Fibroblast of villous mesenchyme (primary cell): ENCODE measurements at regions not wholly inside any gene's neighbourhood (a gene's known extent, or its start where the extent isn't known, plus 50 kb on each side); places are given as distances from the start of the nearest gene placed in this dataset.

Experiments
- DNase-seq: peaks from one replicate; pipeline ENCODE4 v3.0.0-alpha.2; 2010; ENCODE audit warnings: low read depth
- H3K4me3 ChIP-seq: 2 replicates; pipeline ENCODE4 v1.5.1; 2011; ENCODE audit warnings: low read depth, mild to moderate bottlenecking, low read length
- TF ChIP-seq, protein P1 (sequence below): IDR thresholded peaks from 2 replicates; pipeline ENCODE4 v1.5.1; 2012; ENCODE audit warnings: low read depth, mild to moderate bottlenecking, low read length; ENCODE audit not compliant: insufficient read depth

DNA sequence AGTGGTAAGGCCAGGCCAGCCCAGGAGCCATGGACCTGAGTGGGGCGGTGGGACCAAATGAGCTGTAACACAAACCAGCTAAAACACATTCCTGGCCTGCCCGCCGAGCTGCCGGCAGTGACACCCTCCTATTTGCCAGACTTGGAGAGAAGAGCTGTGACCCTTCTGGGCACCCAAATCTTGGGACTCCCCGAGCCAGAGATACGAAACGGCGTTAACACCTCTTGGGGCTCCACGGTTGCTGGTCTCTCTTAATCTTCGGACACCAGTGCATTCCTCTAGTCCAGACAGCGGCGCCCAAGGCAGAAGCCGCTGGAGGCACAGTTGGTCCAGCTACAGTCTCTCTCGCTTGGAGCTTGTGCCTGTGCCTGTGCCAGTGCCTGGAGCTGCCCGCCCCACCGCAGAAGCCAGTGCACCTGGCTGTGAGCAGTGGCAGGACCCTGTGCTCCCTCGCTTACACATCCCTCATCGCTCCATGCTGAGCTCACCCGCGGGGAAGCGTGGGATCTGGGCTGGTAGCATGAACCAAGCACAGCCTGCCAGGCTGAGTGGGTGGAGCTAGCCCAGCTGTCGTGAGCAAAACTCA lies 147.2 kb upstream of the KLHL1 start:
- no peak overlapping the region for H3K4me3 ChIP-seq
- no peak for DNase-seq
- TF ChIP-seq, protein P1, sequence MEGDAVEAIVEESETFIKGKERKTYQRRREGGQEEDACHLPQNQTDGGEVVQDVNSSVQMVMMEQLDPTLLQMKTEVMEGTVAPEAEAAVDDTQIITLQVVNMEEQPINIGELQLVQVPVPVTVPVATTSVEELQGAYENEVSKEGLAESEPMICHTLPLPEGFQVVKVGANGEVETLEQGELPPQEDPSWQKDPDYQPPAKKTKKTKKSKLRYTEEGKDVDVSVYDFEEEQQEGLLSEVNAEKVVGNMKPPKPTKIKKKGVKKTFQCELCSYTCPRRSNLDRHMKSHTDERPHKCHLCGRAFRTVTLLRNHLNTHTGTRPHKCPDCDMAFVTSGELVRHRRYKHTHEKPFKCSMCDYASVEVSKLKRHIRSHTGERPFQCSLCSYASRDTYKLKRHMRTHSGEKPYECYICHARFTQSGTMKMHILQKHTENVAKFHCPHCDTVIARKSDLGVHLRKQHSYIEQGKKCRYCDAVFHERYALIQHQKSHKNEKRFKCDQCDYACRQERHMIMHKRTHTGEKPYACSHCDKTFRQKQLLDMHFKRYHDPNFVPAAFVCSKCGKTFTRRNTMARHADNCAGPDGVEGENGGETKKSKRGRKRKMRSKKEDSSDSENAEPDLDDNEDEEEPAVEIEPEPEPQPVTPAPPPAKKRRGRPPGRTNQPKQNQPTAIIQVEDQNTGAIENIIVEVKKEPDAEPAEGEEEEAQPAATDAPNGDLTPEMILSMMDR = no peak

DNA sequence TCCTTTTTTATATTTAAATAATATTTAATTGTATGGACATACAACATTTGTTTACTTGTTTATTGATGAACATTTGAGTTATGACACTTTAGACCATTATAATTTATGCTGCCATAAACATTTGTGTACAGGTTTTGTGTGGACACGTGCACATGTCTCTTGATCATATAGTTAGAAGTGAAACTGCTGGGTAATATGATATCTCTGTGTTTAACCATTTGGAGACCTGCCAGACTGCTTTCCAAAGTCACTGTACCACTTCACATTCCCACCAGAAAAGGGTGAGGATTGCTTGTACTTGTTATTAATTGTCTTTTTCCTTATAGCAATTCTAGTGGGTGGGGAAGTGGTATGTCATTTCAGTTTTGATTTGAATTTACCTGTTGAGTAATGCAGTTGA lies 145.6 kb upstream of the KLHL1 start:
- DNase-seq = no peak
- H3K4me3 ChIP-seq = no peak overlapping the region
- TF ChIP-seq, protein P1 = no peak

DNA sequence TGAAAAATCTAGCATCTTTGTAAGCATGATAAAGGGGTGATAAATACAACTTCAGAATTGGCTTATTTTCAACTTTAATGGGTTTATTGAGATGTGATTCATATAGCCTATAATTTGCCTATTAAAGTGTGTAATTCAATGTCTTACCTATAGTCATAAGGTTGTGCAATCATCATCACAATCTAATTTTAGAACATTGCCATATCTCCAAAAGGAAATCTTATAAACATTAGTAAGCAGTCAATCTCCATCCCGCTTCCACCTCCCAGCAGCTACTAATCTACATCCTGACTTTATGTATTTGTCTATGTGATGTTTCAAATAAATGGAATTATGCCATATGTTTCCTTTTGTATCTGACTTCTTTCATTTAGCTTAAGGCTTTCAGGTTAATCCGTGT lies 145.2 kb upstream of the KLHL1 start:
- no peak for DNase-seq
- H3K4me3 ChIP-seq = no peak overlapping the region
- TF ChIP-seq, protein P1 = no peak

DNA sequence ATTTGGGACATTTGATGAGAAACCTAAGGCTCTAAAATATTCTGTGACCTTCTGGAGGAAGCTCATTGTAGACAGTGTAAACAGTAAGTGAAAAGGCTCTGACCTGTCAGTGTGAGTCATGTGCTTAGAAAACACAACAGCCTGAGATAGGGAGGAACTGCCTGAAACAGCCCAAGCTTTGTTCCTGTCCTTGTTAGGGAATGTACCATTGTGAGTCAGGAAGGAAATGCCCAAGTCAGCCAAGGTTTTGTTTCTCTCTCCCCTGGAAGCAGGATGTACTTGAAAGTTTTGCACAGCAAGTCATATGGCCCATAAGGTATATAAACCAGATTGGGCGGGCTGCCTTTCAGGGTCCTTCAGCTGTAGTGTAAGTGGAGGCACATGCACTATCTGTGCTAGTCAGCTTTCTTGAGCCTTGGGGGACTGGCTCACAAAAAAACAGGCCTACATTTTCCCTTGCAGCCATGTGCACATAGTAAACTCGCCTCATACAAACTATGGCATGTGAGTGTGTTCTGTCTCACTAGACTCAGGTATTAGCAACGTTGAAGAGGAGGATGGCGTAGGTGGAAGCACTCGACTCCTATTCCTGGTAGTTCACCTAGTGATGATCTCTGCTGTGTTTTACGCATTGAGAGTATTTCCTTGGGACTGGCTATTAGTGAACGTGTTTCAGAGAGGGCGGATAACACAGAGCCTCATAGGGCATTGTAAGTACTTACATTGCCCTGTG lies 141.2 kb upstream of the KLHL1 start:
- DNase-seq = no peak
- TF ChIP-seq, protein P1 = no peak
- no peak overlapping the region for H3K4me3 ChIP-seq

DNA sequence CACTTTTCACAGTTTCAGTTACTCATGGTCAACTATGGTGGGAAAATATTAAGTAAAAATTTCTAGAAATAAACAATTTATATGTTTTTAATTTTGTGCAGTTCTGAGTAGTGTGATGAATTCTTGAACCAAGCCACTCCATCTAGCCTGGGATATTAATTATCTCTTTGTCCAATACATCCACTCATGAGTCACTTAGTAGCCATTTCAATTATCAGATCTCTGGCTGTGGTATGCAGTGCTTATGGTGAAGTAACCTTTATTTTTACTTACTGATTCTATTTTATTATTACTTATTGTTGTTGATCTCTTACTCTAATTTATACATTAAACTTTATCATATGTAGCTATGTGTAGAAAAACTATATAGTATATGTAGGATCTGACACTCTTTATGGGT lies 128.9 kb upstream of the KLHL1 start:
- no peak overlapping the region for H3K4me3 ChIP-seq
- TF ChIP-seq, protein P1 = no peak

DNA sequence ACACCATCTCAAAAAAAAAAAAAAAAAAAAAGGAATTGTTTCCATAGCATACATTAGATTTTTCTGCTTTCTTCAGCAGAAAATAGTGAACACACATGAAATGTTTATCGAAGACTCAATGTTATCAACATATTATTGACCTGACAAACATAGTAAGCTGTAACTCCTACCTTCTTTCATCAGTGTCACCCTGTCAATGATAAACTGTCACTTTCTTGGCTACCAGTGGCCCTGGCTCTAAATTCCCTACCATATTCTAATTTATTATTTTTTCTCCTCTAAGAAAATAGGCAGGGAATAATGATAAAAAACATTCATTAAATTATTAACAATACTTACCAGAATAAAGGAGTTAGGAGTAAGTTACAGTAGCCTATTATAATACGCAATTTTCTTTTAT lies 127.3 kb upstream of the KLHL1 start:
- TF ChIP-seq, protein P1 = no peak
- no peak for DNase-seq
- no peak overlapping the region for H3K4me3 ChIP-seq

More for the DNA sequence above, 128.9 kb upstream of the KLHL1 start:
- DNase-seq = no peak
